Parathyroid adenoma (tissue), 2 donors: ENCODE measurements at regions not wholly inside any gene's neighbourhood (a gene's known extent, or its start where the extent isn't known, plus 50 kb on each side); places are given as distances from the start of the nearest gene placed in this dataset.

Experiments
- H2AFZ ChIP-seq: fragments of 300-600 bp; sonication (generic); one replicate; pipeline ENCODE4 v1.7.0; 2017; ENCODE audit warnings: antibody characterized with exemption, mild to moderate bottlenecking
- H3K27ac ChIP-seq: fragments of 300-600 bp; sonication (generic); one replicate; pipeline ENCODE4 v1.7.0; 2017
- H3K27me3 ChIP-seq: fragments of 300-600 bp; sonication (generic); one replicate; pipeline ENCODE4 v1.7.0; 2017; ENCODE audit warnings: low read length; ENCODE audit not compliant: control insufficient read depth, insufficient read depth
- H3K36me3 ChIP-seq: fragments of 300-600 bp; sonication (generic); one replicate; pipeline ENCODE4 v1.7.0; 2017; ENCODE audit warnings: low read length; ENCODE audit not compliant: control insufficient read depth, insufficient read depth
- H3K4me1 ChIP-seq: fragments of 300-600 bp; sonication (generic); one replicate; pipeline ENCODE4 v1.7.0; 2017; ENCODE audit warnings: control low read depth
- H3K4me2 ChIP-seq: fragments of 300-600 bp; sonication (generic); one replicate; pipeline ENCODE4 v1.7.0; 2017; ENCODE audit warnings: low read length
- H3K4me3 ChIP-seq: fragments of 300-600 bp; sonication (generic); one replicate; pipeline ENCODE4 v1.7.0; 2017; ENCODE audit warnings: low read depth, low read length
- H3K79me2 ChIP-seq: fragments of 300-600 bp; sonication (generic); one replicate; pipeline ENCODE4 v1.7.0; 2017; ENCODE audit warnings: control low read depth
- H3K9ac ChIP-seq: fragments of 300-600 bp; sonication (generic); one replicate; pipeline ENCODE4 v1.7.0; 2017; ENCODE audit warnings: mild to moderate bottlenecking
- H3K9me3 ChIP-seq: fragments of 300-600 bp; sonication (generic); one replicate; pipeline ENCODE4 v1.7.0; 2017; ENCODE audit warnings: low read length; ENCODE audit not compliant: control insufficient read depth
- CTCF ChIP-seq: fragments of 300-600 bp; sonication (generic); IDR thresholded peaks from one replicate; pipeline ENCODE4 v1.7.0; 2017; ENCODE audit warnings: antibody characterized with exemption, mild to moderate bottlenecking
- donor health status: primary hyperparathyroidism.

GRCh38 chr3:146892041-146892440 lies 286.9 kb upstream of the PLSCR5 start:
- H3K27me3 ChIP-seq = no peaks in the 10 kb centered on the region
- H2AFZ ChIP-seq = no peak overlapping the region
- no peaks in the 10 kb centered on the region for H3K36me3 ChIP-seq
- no peak overlapping the region for H3K9ac ChIP-seq
- H3K27ac ChIP-seq = no peak overlapping the region
- H3K9me3 ChIP-seq = no peaks in the 10 kb centered on the region
- no peak for TF ChIP-seq CTCF
- no peak overlapping the region for H3K4me3 ChIP-seq
- no peaks in the 10 kb centered on the region for H3K4me1 ChIP-seq
- H3K4me2 ChIP-seq = no peak overlapping the region
- H3K79me2 ChIP-seq = no peaks in the 10 kb centered on the region

GRCh38 chr3:146889626-146890025 lies 284.5 kb upstream of the PLSCR5 start:
- Histone ChIP-seq H3K27me3 (no peaks in the 10 kb centered on the region), H3K4me3 (no peak overlapping the region), H2AFZ (no peak overlapping the region), H3K4me1 (no peaks in the 10 kb centered on the region), H3K27ac (no peak overlapping the region), H3K79me2 (no peaks in the 10 kb centered on the region), H3K9ac (no peak overlapping the region), H3K9me3 (no peaks in the 10 kb centered on the region), H3K4me2 (no peak overlapping the region), H3K36me3 (no peaks in the 10 kb centered on the region)
- no peak for TF ChIP-seq CTCF

GRCh38 chr3:146888176-146888575 lies 283.0 kb upstream of the PLSCR5 start:
- Histone ChIP-seq H2AFZ (no peak overlapping the region), H3K9me3 (no peaks in the 10 kb centered on the region), H3K79me2 (no peaks in the 10 kb centered on the region), H3K4me3 (no peak overlapping the region), H3K4me1 (no peaks in the 10 kb centered on the region), H3K36me3 (no peaks in the 10 kb centered on the region), H3K27me3 (no peaks in the 10 kb centered on the region), H3K27ac (no peak overlapping the region), H3K9ac (no peak overlapping the region), H3K4me2 (no peak overlapping the region)
- TF ChIP-seq CTCF = no peak

- Histone ChIP-seq H3K79me2 (no peaks in the 10 kb centered on the region), H3K4me1 (no peaks in the 10 kb centered on the region), H3K27me3 (no peaks in the 10 kb centered on the region), H3K9ac (no peak overlapping the region), H2AFZ (no peak overlapping the region), H3K27ac (no peak overlapping the region), H3K4me2 (no peak overlapping the region), H3K9me3 (no peaks in the 10 kb centered on the region), H3K4me3 (no peak overlapping the region), H3K36me3 (no peaks in the 10 kb centered on the region)
- TF ChIP-seq CTCF = no peak
Observed at GRCh38 chr3:146884721-146885120, 279.6 kb upstream of the PLSCR5 start.

GRCh38 chr3:146884296-146884695 lies 279.1 kb upstream of the PLSCR5 start:
- Histone ChIP-seq H3K27me3 (no peaks in the 10 kb centered on the region), H3K9me3 (no peaks in the 10 kb centered on the region), H3K4me1 (no peaks in the 10 kb centered on the region), H3K9ac (no peak overlapping the region), H3K4me3 (no peak overlapping the region), H3K79me2 (no peaks in the 10 kb centered on the region), H3K36me3 (no peaks in the 10 kb centered on the region), H3K4me2 (no peak overlapping the region), H3K27ac (no peak overlapping the region), H2AFZ (no peak overlapping the region)
- no peak for TF ChIP-seq CTCF
